ENCODE measurements at regions not wholly inside any gene's neighbourhood (a gene's known extent, or its start where the extent isn't known, plus 50 kb on each side); places are given as distances from the start of the nearest gene placed in this dataset.

DNA sequence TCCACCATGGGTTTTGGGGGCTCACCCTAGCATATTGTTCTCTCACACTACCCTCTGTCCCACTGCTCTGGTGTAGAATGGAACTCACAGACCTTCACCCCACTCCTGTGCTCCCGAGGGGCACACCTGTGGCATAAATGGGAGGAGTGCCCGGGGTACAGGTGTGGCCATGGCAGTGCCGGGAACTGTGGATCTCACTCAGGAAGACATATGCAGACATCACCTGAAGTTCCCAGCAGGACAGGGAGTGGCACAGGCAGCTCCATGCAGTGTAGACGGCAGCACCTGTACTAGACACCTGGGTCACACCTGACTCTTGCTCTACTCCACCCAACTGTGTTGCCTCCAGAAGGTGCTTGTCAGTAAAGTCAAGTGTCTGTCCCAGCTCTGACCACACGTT lies 57.6 kb upstream of the MRPS22 start:
- no peak for DNase-seq

DNA sequence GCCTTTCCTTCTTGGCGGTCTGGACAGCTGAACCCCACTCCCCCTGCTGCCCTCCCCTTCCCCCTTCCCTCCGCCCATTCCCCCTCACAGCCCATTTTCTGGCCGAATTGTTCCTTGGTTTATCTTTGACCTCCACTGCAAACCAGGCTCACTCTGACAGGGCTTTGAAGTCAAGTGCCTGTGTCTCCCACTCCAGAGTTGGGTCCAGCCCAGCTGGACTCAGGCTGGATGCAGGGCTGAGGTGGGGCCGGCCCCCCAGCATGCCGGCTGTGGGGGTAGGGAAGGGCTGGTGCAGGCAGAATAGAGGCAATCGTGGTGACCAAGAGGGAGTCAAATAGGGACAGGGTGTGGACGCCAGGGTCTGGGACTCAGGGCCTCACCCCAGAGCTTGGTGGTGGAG lies 57.0 kb upstream of the MRPS22 start:
- DNase-seq, result no peak

DNA sequence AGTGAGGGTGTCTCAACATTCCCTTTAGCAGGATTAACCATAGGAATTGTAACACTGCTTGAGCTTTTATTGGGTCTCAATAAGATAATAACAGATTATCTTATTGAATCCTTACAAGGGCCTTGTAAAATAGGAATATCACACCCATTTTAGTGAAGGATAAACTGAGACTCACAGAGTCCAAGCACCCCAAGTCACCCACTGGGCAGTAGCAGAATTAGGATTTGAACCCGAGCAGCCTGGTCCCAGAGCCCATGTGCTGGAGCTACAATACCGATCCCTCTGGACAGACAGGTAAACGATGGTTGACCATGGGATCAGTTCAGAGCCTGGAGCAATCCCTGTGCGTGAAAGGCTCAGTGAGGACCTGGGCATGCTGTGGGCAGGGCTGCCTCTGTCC lies 56.3 kb upstream of the MRPS22 start:
- no peak for DNase-seq

- DNase-seq, result no peak
Observed at GRCh38 chr3:139288266-139288821, 55.5 kb upstream of the MRPS22 start.

- no peak for DNase-seq
Observed at GRCh38 chr3:139289860-139290524, 53.8 kb upstream of the MRPS22 start.

- DNase-seq, result no peak
Observed at GRCh38 chr3:139291276-139292051, 52.4 kb upstream of the MRPS22 start.

GRCh38 chr3:139292192-139292591 lies 51.6 kb upstream of the MRPS22 start:
- DNase-seq, result no peak

DNA sequence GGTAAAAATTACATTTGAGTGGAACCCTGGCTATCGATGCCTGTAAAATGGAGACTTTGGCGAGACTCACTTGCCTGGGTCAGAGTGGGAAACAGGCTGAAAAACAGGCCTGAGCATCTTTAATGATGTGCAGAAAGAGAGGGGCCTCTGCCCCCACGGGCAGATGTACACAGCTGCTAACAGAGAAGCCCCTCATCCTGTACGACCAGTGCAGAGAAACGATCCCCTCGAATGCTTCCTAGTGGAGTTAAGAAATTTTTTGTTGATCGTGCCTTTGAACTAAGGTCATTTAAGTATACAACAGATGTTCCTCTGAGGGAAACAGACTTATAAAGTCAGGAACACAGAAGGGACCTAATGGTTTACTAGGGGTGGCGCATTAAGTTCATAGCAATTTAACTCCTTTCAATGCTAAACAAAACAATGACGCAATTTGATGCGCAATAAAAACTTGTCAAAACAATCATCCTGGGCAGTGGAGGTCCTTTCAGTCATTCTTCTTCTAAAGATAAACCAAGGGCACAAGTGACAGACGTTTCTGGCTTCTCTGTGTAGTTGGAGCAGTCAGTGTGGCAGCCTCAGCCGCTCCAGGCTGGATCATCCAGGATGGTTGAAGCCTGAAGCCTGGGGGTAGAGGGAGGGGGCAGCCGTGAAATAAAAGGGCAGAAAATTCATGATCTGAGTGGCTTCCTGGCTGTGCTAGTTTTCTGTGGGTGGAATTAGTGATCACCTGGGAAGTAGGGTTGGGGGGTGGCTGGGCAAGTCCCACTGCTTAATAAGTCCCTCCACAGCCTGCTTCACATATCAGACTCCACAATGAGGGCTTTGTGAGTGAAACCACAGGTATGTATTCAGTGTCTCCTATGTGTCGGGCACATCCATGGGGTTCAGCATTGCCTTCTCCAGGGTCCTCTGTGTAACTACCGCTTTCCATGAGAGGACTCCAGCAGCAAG lies 50.8 kb upstream of the MRPS22 start:
- no peak for DNase-seq

DNA sequence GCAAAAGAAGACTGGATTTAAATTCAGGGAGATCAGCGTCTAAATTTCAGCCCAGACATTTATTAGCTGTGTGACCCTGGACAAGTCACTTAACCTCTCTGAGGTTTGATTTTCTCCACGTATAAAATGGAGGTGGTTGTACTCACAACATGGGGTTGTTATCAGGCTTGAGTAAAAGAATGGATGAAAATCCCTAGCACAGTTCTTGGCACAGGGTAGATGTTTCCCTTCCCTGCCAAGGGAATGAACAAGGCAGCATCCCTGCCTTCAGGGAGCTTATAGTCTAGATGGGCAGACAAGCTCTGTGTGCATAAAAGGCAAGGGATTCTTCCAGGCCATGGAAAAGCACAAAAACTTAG lies 50.2 kb upstream of the MRPS22 start:
- DNase-seq, result no peak

Measured in NCI-H2029 (cell line).